SK-N-SH (cell line): ENCODE measurements at regions not wholly inside any gene's neighbourhood (a gene's known extent, or its start where the extent isn't known, plus 50 kb on each side); places are given as distances from the start of the nearest gene placed in this dataset.

Experiments
- CHD2 ChIP-seq: fragments of 150-350 bp; IDR thresholded peaks from 2 replicates; pipeline ENCODE4 v1.6.1; 2018; ENCODE audit warnings: low read length; ENCODE audit not compliant: partially characterized antibody
- EZH2phosphoT487 ChIP-seq: fragments of 200-600 bp; sonication (generic); IDR thresholded peaks from 2 replicates; pipeline ENCODE4 v1.6.1; 2017; ENCODE audit warnings: low read depth, mixed run types, mild to moderate bottlenecking, antibody characterized with exemption, moderate library complexity, borderline replicate concordance
- JUND ChIP-seq: IDR thresholded peaks from 2 replicates; pipeline ENCODE4 v1.4.0; 2012
- PBX3 ChIP-seq: IDR thresholded peaks from 2 replicates; pipeline ENCODE4; 2012
- POLR2AphosphoS5 ChIP-seq: IDR thresholded peaks from 2 replicates; pipeline ENCODE4 v1.6.1; 2012; ENCODE audit warnings: low read depth, low read length
- RAD21 ChIP-seq: IDR thresholded peaks from 2 replicates; pipeline ENCODE4 v1.6.1; 2012; ENCODE audit warnings: mild to moderate bottlenecking, low read length
- REST ChIP-seq: IDR thresholded peaks from 2 replicates; pipeline ENCODE4 v1.6.1; 2012; ENCODE audit warnings: mild to moderate bottlenecking, low read depth, low read length, moderate library complexity
- SMC3 ChIP-seq: IDR thresholded peaks from 2 replicates; pipeline ENCODE4 v1.6.1; 2012; ENCODE audit warnings: low read depth, low read length, improper control_type of control experiment
- TAF1 ChIP-seq: IDR thresholded peaks from 2 replicates; pipeline ENCODE4 v1.6.1; 2012; ENCODE audit warnings: low read depth, mild to moderate bottlenecking, low read length, moderate library complexity, borderline replicate concordance
- ZBTB33 ChIP-seq: IDR thresholded peaks from 2 replicates; pipeline ENCODE4 v1.4.0; 2012; ENCODE audit warnings: low read depth, borderline replicate concordance
- TF ChIP-seq, protein P1 (sequence below): fragments of 200-600 bp; sonication (generic); IDR thresholded peaks from 2 replicates; pipeline ENCODE4 v1.6.1; 2017; ENCODE audit warnings: antibody characterized with exemption, mild to moderate bottlenecking, moderate library complexity

DNA sequence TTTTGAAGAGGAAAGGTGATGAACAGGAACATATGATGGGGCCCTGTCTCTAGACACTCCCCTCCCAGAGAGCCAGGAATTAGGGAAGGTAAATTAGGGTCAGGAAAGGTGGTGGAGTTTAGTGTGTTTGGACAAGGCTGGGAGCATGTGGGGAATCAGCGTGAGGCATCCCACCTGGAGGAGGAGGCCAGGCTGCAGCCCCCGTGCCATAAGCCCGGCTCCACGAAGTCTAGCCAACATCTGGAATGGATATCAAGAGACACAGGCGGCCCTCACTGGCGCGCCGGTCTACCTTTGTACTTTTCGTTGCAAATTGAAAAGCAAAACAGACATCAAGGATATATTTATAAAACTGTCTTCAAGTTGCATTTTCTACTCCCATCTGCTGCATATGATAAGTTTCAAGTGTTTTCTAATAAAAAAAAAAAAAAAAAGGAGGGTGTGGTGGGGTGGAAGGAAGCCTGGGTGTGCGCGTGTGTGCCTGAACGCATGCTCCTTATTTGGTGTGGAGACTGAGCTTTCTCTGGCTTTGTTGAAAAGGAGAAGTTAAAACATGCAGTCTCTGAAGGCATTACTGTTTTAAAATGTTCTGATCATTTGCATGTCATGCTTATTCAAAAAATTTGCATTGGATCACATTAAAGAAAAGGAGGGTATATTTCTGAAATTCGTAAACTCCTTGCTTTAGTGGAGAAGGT is 546.7 kb upstream of the ID2 start:
- TF ChIP-seq, protein P1, sequence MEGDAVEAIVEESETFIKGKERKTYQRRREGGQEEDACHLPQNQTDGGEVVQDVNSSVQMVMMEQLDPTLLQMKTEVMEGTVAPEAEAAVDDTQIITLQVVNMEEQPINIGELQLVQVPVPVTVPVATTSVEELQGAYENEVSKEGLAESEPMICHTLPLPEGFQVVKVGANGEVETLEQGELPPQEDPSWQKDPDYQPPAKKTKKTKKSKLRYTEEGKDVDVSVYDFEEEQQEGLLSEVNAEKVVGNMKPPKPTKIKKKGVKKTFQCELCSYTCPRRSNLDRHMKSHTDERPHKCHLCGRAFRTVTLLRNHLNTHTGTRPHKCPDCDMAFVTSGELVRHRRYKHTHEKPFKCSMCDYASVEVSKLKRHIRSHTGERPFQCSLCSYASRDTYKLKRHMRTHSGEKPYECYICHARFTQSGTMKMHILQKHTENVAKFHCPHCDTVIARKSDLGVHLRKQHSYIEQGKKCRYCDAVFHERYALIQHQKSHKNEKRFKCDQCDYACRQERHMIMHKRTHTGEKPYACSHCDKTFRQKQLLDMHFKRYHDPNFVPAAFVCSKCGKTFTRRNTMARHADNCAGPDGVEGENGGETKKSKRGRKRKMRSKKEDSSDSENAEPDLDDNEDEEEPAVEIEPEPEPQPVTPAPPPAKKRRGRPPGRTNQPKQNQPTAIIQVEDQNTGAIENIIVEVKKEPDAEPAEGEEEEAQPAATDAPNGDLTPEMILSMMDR, result no peak
- TF ChIP-seq POLR2AphosphoS5, result no peak
- no peak for TF ChIP-seq SMC3
- TF ChIP-seq CHD2, result no peak
- TF ChIP-seq REST, result no peak
- TF ChIP-seq EZH2phosphoT487, result no peak
- TF ChIP-seq ZBTB33, result no peak
- no peak for TF ChIP-seq RAD21
- no peak for TF ChIP-seq PBX3
- no peak for TF ChIP-seq JUND
- no peak for TF ChIP-seq TAF1
